ENCODE measurements at regions not wholly inside any gene's neighbourhood (a gene's known extent, or its start where the extent isn't known, plus 50 kb on each side); places are given as distances from the start of the nearest gene placed in this dataset.

DNA sequence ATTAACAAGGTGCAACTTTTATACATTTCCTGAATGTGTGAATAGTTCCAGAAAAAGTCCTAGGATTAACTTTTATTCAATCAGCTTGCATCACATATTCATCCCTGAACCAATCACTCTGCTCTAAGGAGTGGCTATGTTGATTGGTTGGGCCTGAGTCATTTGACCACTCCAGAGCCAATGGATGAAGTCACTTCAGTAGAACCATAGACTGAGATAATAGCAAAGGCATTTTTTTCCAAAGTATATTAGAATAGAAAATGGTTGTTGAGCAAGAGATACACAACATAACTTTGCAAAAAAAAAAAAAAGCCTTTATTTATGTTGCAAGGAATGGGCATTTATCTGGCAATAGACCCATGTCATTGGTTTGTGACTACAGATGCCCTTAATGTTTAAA lies 55.5 kb upstream of the AGTR1 start (continued):
- TF ChIP-seq, protein P1, sequence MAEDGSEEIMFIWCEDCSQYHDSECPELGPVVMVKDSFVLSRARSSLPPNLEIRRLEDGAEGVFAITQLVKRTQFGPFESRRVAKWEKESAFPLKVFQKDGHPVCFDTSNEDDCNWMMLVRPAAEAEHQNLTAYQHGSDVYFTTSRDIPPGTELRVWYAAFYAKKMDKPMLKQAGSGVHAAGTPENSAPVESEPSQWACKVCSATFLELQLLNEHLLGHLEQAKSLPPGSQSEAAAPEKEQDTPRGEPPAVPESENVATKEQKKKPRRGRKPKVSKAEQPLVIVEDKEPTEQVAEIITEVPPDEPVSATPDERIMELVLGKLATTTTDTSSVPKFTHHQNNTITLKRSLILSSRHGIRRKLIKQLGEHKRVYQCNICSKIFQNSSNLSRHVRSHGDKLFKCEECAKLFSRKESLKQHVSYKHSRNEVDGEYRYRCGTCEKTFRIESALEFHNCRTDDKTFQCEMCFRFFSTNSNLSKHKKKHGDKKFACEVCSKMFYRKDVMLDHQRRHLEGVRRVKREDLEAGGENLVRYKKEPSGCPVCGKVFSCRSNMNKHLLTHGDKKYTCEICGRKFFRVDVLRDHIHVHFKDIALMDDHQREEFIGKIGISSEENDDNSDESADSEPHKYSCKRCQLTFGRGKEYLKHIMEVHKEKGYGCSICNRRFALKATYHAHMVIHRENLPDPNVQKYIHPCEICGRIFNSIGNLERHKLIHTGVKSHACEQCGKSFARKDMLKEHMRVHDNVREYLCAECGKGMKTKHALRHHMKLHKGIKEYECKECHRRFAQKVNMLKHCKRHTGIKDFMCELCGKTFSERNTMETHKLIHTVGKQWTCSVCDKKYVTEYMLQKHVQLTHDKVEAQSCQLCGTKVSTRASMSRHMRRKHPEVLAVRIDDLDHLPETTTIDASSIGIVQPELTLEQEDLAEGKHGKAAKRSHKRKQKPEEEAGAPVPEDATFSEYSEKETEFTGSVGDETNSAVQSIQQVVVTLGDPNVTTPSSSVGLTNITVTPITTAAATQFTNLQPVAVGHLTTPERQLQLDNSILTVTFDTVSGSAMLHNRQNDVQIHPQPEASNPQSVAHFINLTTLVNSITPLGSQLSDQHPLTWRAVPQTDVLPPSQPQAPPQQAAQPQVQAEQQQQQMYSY (CRISPR knock-in tag; IDR thresholded peaks at IDR 0.05): no peak

DNA sequence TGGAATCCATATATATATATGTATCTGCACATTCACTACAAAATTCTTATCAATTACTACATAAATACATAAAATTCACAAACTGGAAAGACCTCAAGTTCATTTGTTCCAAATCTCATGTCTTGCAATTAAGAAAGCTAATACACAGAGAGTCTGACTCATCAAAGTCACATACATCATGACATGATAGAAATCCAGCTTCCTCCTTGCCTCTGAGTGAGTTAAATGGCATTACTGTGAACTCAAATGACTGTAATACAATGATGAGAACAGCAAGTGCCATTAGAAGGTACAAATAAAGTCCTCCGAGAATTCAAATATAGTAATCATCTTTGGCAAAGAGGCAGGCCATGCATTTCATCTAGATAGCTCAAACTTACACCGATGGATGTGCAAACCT lies 55.1 kb upstream of the AGTR1 start:
- DNase-seq (ENCODE audit: low read depth, low spot score) (no peak), ATAC-seq (no peak), FAIRE-seq (no peak)
- H3K9ac ChIP-seq (ENCODE audit: control insufficient read depth, insufficient read depth, low read length): no peak overlapping the region
- ChIA-PET SMC1A (ENCODE audit: uncharacterized antibody, unreplicated experiment) (no interaction called here), RAD21 (ENCODE audit: unreplicated experiment) (no interaction called here), CTCF (no interaction called here), POLR2A (no interaction called here)
- intact Hi-C loops (cut with micrococcal nuclease; ENCODE audit: unreplicated experiment): no loop called here
- no peaks in the 10 kb centered on the region for H3K9me3 ChIP-seq (replicated peaks; ENCODE audit: control insufficient read depth, insufficient read depth, low read length)
- BruUV-seq (replicated peaks): no TSS peak
- no peak overlapping the region for H2AFZ ChIP-seq (ENCODE audit: control insufficient read depth, low read depth, low read length)
- H4K20me1 ChIP-seq (ENCODE audit: control insufficient read depth, insufficient read depth): no peaks in the 10 kb centered on the region
- H3K27ac ChIP-seq (ENCODE audit: control insufficient read depth, insufficient read depth): no peak overlapping the region
- H3K4me2 ChIP-seq (ENCODE audit: control insufficient read depth, insufficient read depth): no peak overlapping the region
- in situ Hi-C loops (cut with MboI): no loop called here
- H3K4me3 ChIP-seq: no peak overlapping the region
- H3K27me3 ChIP-seq (replicated peaks in 1 of 2; ENCODE audit: control insufficient read depth in 2 of 2, insufficient read depth in 2 of 2, low read length in 1 of 2): no peaks in the 10 kb centered on the region
- no peaks in the 10 kb centered on the region for H3K79me2 ChIP-seq (ENCODE audit: control insufficient read depth, insufficient read depth, low read length)
- 19% methylated on average over 2 of the region's 2 CpGs for WGBS (ENCODE audit: insufficient coverage, insufficient replicate concordance, low lambda C conversion rate, missing lambda C conversion rate)
- no peaks in the 10 kb centered on the region for H3K36me3 ChIP-seq (ENCODE audit: control insufficient read depth in 2 of 2, insufficient read depth in 2 of 2, low read length in 1 of 2)
- H3K4me1 ChIP-seq (ENCODE audit: control insufficient read depth, insufficient read depth, low read length): no peaks in the 10 kb centered on the region
- no peak for TF ChIP-seq DPF2 (IDR thresholded peaks at IDR 0.05)
- no peak for TF ChIP-seq LARP7 (IDR thresholded peaks at IDR 0.05)
- no peak for TF ChIP-seq POLR2AphosphoS5 (IDR thresholded peaks at IDR 0.05; ENCODE audit: low read length)
- TF ChIP-seq MTA3 (IDR thresholded peaks at IDR 0.05; ENCODE audit: borderline replicate concordance, low read length): no peak
- TF ChIP-seq, protein P2, sequence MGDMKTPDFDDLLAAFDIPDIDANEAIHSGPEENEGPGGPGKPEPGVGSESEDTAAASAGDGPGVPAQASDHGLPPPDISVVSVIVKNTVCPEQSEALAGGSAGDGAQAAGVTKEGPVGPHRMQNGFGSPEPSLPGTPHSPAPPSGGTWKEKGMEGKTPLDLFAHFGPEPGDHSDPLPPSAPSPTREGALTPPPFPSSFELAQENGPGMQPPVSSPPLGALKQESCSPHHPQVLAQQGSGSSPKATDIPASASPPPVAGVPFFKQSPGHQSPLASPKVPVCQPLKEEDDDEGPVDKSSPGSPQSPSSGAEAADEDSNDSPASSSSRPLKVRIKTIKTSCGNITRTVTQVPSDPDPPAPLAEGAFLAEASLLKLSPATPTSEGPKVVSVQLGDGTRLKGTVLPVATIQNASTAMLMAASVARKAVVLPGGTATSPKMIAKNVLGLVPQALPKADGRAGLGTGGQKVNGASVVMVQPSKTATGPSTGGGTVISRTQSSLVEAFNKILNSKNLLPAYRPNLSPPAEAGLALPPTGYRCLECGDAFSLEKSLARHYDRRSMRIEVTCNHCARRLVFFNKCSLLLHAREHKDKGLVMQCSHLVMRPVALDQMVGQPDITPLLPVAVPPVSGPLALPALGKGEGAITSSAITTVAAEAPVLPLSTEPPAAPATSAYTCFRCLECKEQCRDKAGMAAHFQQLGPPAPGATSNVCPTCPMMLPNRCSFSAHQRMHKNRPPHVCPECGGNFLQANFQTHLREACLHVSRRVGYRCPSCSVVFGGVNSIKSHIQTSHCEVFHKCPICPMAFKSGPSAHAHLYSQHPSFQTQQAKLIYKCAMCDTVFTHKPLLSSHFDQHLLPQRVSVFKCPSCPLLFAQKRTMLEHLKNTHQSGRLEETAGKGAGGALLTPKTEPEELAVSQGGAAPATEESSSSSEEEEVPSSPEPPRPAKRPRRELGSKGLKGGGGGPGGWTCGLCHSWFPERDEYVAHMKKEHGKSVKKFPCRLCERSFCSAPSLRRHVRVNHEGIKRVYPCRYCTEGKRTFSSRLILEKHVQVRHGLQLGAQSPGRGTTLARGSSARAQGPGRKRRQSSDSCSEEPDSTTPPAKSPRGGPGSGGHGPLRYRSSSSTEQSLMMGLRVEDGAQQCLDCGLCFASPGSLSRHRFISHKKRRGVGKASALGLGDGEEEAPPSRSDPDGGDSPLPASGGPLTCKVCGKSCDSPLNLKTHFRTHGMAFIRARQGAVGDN (IDR thresholded peaks at IDR 0.05): no peak
- TF ChIP-seq, protein P3, sequence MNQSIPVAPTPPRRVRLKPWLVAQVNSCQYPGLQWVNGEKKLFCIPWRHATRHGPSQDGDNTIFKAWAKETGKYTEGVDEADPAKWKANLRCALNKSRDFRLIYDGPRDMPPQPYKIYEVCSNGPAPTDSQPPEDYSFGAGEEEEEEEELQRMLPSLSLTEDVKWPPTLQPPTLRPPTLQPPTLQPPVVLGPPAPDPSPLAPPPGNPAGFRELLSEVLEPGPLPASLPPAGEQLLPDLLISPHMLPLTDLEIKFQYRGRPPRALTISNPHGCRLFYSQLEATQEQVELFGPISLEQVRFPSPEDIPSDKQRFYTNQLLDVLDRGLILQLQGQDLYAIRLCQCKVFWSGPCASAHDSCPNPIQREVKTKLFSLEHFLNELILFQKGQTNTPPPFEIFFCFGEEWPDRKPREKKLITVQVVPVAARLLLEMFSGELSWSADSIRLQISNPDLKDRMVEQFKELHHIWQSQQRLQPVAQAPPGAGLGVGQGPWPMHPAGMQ (IDR thresholded peaks at IDR 0.05; ENCODE audit: borderline replicate concordance): no peak
- TF ChIP-seq EED (IDR thresholded peaks at IDR 0.05; ENCODE audit: low read depth): no peak
- TF ChIP-seq RFX5 (IDR thresholded peaks at IDR 0.05; ENCODE audit: low read depth, low read length): no peak
- no peak for TF ChIP-seq NFYB (IDR thresholded peaks at IDR 0.05; ENCODE audit: insufficient read depth, low read depth, low read length)
- TF ChIP-seq STAT3 (IDR thresholded peaks at IDR 0.05; ENCODE audit: low read depth, low read length): no peak
- no peak for TF ChIP-seq ZNF24 (IDR thresholded peaks at IDR 0.05)
- no peak for TF ChIP-seq ZSCAN29 (IDR thresholded peaks at IDR 0.05)
- no peak for TF ChIP-seq ZNF274 (IDR thresholded peaks at IDR 0.05; ENCODE audit: insufficient read depth, insufficient read length)
- TF ChIP-seq TARDBP (IDR thresholded peaks at IDR 0.05; ENCODE audit: borderline replicate concordance): no peak
- no peak for TF ChIP-seq HDAC2 (IDR thresholded peaks at IDR 0.05)
